HEK293 (cell line): ENCODE measurements at regions not wholly inside any gene's neighbourhood (a gene's known extent, or its start where the extent isn't known, plus 50 kb on each side); places are given as distances from the start of the nearest gene placed in this dataset.

ENCODE experiments used
- CTCF ChIA-PET: fragments of 350-600 bp; formaldehyde crosslinking; extraction: SDS; loops from one replicate; lab custom pipeline; 2021; ENCODE audit warnings: antibody characterized with exemption; lab: Yijun Ruan, JAX
- POLR2A ChIA-PET: fragments of 300-600 bp; formaldehyde crosslinking; extraction: SDS; loops from one replicate; lab custom pipeline; 2020; ENCODE audit warnings: antibody characterized with exemption, inconsistent platforms; lab: Yijun Ruan, JAX
- H3K27ac ChIP-seq: fragments of 200-500 bp; sonication (Bioruptor generic); 2 replicates; pipeline ENCODE4 v1.5.1; 2014; ENCODE audit warnings: low read depth, low read length, control low read depth, inconsistent platforms; ENCODE audit errors: extremely low read depth
- H3K36me3 ChIP-seq, 2 experiments: fragments of 200-500 bp in 1 of 2; sonication (Bioruptor generic) in 1 of 2; 1 replicate in 1 of 2; 2 replicates in 1 of 2; pipeline ENCODE4 v1.5.1; 2014 to 2017; ENCODE audit warnings: inconsistent platforms in 2 of 2, low read length in 2 of 2; ENCODE audit not compliant: control insufficient read depth in 2 of 2, insufficient read depth in 1 of 2
- H3K4me1 ChIP-seq: fragments of 200-500 bp; sonication (Bioruptor generic); 2 replicates; pipeline ENCODE4 v1.5.1; 2014; ENCODE audit warnings: mild to moderate bottlenecking, low read length, inconsistent platforms; ENCODE audit not compliant: control insufficient read depth, insufficient read depth
- H3K4me3 ChIP-seq: 2 replicates; pipeline ENCODE4 v1.5.1; 2011; ENCODE audit warnings: low read depth, mild to moderate bottlenecking, control low read depth, low read length, moderate library complexity
- H3K9me3 ChIP-seq: fragments of 200-500 bp; sonication (Bioruptor generic); 2 replicates; pipeline ENCODE4 v1.5.1; 2014; ENCODE audit warnings: low read depth, low read length, inconsistent platforms; ENCODE audit not compliant: control insufficient read depth, insufficient read depth
- EGR2 ChIP-seq: fragments of 450-650 bp; formaldehyde crosslinking; IDR thresholded peaks from 2 replicates; pipeline ENCODE4 v1.5.1; 2016; ENCODE audit warnings: low read depth, missing biosample characterization, missing genetic modification characterization
- ELK4 ChIP-seq: IDR thresholded peaks from 2 replicates; pipeline ENCODE4 v1.6.1; 2011; ENCODE audit warnings: mild to moderate bottlenecking, low read depth, low read length, borderline replicate concordance
- GLI4 ChIP-seq: fragments of 450-650 bp; formaldehyde crosslinking; IDR thresholded peaks from 2 replicates; pipeline ENCODE4 v1.5.1; 2016; ENCODE audit warnings: missing biosample characterization, missing genetic modification characterization
- KLF9 ChIP-seq: fragments of 450-650 bp; formaldehyde crosslinking; IDR thresholded peaks from 2 replicates; pipeline ENCODE4 v1.5.1; 2016; ENCODE audit warnings: missing biosample characterization, missing genetic modification characterization, low read depth
- OSR2 ChIP-seq: fragments of 450-650 bp; formaldehyde crosslinking; IDR thresholded peaks from 2 replicates; pipeline ENCODE4 v1.5.1; 2016; ENCODE audit warnings: missing biosample characterization, missing genetic modification characterization
- ZBTB20 ChIP-seq: fragments of 450-650 bp; formaldehyde crosslinking; IDR thresholded peaks from 2 replicates; pipeline ENCODE4 v1.5.1; 2016; ENCODE audit warnings: missing biosample characterization, missing genetic modification characterization
- ZFP41 ChIP-seq: fragments of 450-650 bp; formaldehyde crosslinking; IDR thresholded peaks from 2 replicates; pipeline ENCODE4 v1.5.1; 2016; ENCODE audit warnings: missing biosample characterization, missing genetic modification characterization, borderline replicate concordance
- ZNF155 ChIP-seq: fragments of 450-650 bp; formaldehyde crosslinking; IDR thresholded peaks from 2 replicates; pipeline ENCODE4 v1.5.1; 2016; ENCODE audit warnings: missing biosample characterization, missing genetic modification characterization
- ZNF157 ChIP-seq: fragments of 450-650 bp; formaldehyde crosslinking; IDR thresholded peaks from 2 replicates; pipeline ENCODE4 v1.5.1; 2016; ENCODE audit warnings: missing biosample characterization, missing genetic modification characterization
- ZNF24 ChIP-seq: fragments of 450-650 bp; formaldehyde crosslinking; IDR thresholded peaks from 2 replicates; pipeline ENCODE4 v1.5.1; 2016; ENCODE audit warnings: missing biosample characterization, missing genetic modification characterization
- ZNF354C ChIP-seq: fragments of 450-650 bp; formaldehyde crosslinking; IDR thresholded peaks from 2 replicates; pipeline ENCODE4 v1.5.1; 2016; ENCODE audit warnings: missing biosample characterization, missing genetic modification characterization, low read depth, borderline replicate concordance
- ZNF362 ChIP-seq: fragments of 450-650 bp; formaldehyde crosslinking; IDR thresholded peaks from 2 replicates; pipeline ENCODE4 v1.5.1; 2016; ENCODE audit warnings: missing biosample characterization, missing genetic modification characterization
- ZNF394 ChIP-seq: fragments of 450-650 bp; formaldehyde crosslinking; IDR thresholded peaks from 2 replicates; pipeline ENCODE4 v1.5.1; 2016; ENCODE audit warnings: missing biosample characterization, missing genetic modification characterization, mild to moderate bottlenecking, moderate library complexity, borderline replicate concordance
- ZNF433 ChIP-seq: fragments of 450-650 bp; formaldehyde crosslinking; IDR thresholded peaks from 2 replicates; pipeline ENCODE4 v1.5.1; 2016; ENCODE audit warnings: missing biosample characterization, missing genetic modification characterization, low read depth
- ZNF792 ChIP-seq: fragments of 450-650 bp; formaldehyde crosslinking; IDR thresholded peaks from 2 replicates; pipeline ENCODE4 v1.5.1; 2016; ENCODE audit warnings: missing biosample characterization, missing genetic modification characterization
- ZSCAN18 ChIP-seq: fragments of 450-650 bp; formaldehyde crosslinking; IDR thresholded peaks from 2 replicates; pipeline ENCODE4 v1.5.1; 2016; ENCODE audit warnings: missing biosample characterization, missing genetic modification characterization
- TF ChIP-seq, protein P1 (sequence below): fragments of 450-650 bp; formaldehyde crosslinking; IDR thresholded peaks from 2 replicates; pipeline ENCODE4 v1.5.1; 2017; ENCODE audit warnings: missing biosample characterization, missing genetic modification characterization
- TF ChIP-seq, protein P2 (sequence below): fragments of 450-650 bp; formaldehyde crosslinking; IDR thresholded peaks from 2 replicates; pipeline ENCODE4 v1.5.1; 2016; ENCODE audit warnings: missing biosample characterization, missing genetic modification characterization
- TF ChIP-seq, protein P3 (sequence below): fragments of 450-650 bp; IDR thresholded peaks from 2 replicates; pipeline ENCODE4 v1.5.1; 2018; ENCODE audit warnings: missing biosample characterization, missing genetic modification characterization

DNA sequence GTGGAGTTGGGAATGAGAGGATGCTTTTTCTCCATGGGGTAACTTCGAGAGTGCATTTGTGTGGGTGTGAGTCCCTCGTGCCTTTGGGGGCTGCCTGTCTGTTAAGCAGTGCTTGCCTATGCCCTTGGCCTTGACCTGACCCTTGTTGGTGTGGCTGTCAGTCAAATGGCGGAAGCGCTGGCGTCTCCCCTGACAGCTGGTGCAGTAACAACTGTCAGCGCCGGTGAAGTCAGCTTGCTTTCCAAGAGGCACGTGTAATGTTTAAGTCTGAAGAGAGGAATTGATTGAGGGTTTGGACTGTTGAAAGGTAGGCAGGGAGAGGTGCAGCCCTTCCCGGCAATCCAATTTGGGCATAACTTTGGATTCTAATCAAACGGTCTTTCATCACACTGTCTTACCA, 211.3 kb downstream of the AACS start (continued):
- TF ChIP-seq ZNF155 (tag by site-specific recombination) (no peak), ZNF24 (tag by site-specific recombination) (no peak), ZFP41 (tag by site-specific recombination) (no peak)
- TF ChIP-seq, protein P1, sequence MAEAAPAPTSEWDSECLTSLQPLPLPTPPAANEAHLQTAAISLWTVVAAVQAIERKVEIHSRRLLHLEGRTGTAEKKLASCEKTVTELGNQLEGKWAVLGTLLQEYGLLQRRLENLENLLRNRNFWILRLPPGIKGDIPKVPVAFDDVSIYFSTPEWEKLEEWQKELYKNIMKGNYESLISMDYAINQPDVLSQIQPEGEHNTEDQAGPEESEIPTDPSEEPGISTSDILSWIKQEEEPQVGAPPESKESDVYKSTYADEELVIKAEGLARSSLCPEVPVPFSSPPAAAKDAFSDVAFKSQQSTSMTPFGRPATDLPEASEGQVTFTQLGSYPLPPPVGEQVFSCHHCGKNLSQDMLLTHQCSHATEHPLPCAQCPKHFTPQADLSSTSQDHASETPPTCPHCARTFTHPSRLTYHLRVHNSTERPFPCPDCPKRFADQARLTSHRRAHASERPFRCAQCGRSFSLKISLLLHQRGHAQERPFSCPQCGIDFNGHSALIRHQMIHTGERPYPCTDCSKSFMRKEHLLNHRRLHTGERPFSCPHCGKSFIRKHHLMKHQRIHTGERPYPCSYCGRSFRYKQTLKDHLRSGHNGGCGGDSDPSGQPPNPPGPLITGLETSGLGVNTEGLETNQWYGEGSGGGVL (tag by site-specific recombination) = no peak

- TF ChIP-seq ZNF354C = no peak
- 0 out of 2 replicates have a peak, but pooled peaks have one; percentile 20 for TF ChIP-seq EGR2
- Histone ChIP-seq H3K27ac (no peak overlapping the region), H3K4me1 (no peaks in the 10 kb centered on the region), H3K36me3 (no peaks in the 10 kb centered on the region), H3K9me3 (no peaks in the 10 kb centered on the region), H3K4me3 (no peak overlapping the region)
- POLR2A ChIA-PET = no interaction called here
- CTCF ChIA-PET = interaction anchor here (0.6 kb wide), 1 partner anchor 243 kb away, joined by 3 read pairs; no protein-coding TSS in a partner anchor
Measured at GRCh38 chr12:125280482-125281377, 215.5 kb downstream of the AACS start.

- no peak overlapping the region for H3K4me3 ChIP-seq
- H3K4me1 ChIP-seq = no peaks in the 10 kb centered on the region
- TF ChIP-seq GLI4 (no peak), ZNF157 (tag by site-specific recombination) (no peak), ZNF792 (tag by site-specific recombination) (no peak), ZNF394 (tag by site-specific recombination) (no peak), ZNF433 (tag by site-specific recombination) (no peak), OSR2 (tag by site-specific recombination) (no peak)
- no peak overlapping the region for H3K27ac ChIP-seq
- H3K9me3 ChIP-seq = no peaks in the 10 kb centered on the region
- no peaks in the 10 kb centered on the region for H3K36me3 ChIP-seq
- ChIA-PET POLR2A (no interaction called here), CTCF (interaction anchor here (0.6 kb wide), 1 partner anchor 58 kb away, joined by 3 read pairs; no protein-coding TSS in a partner anchor)
Measured at GRCh38 chr12:125282921-125283320, 217.7 kb downstream of the AACS start.

DNA sequence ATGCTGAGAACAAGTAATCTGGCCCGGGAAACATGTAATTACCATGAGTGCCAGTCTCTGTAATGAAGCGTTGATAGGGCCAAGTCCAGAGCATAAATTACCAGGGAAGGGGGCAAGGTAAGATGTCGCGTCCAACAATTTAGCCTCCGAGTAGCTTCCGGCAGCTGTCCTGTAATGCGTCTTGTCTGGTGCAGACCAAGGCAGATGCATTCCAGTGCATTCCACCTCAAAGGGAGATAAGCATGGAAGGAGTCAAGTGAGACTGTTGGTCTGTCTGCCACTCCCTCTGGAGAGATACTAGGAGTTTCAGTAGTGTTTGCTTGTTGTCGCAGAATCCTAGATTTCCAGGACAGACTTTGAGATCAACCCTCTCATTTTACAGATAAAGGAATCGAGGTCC, 218.3 kb downstream of the AACS start:
- no peaks in the 10 kb centered on the region for H3K9me3 ChIP-seq
- H3K4me1 ChIP-seq = no peaks in the 10 kb centered on the region
- ChIA-PET CTCF (interaction anchor here (0.6 kb wide), 1 partner anchor 57 kb away, joined by 3 read pairs; no protein-coding TSS in a partner anchor), POLR2A (no interaction called here)
- no peak overlapping the region for H3K27ac ChIP-seq
- no peak overlapping the region for H3K4me3 ChIP-seq
- no peaks in the 10 kb centered on the region for H3K36me3 ChIP-seq
- TF ChIP-seq KLF9 (tag by site-specific recombination) (no peak), EGR2 (no peak), ELK4 (no peak), ZSCAN18 (tag by site-specific recombination) (no peak), ZNF362 (tag by site-specific recombination) (no peak), ZBTB20 (tag by site-specific recombination) (no peak)
- TF ChIP-seq, protein P2, sequence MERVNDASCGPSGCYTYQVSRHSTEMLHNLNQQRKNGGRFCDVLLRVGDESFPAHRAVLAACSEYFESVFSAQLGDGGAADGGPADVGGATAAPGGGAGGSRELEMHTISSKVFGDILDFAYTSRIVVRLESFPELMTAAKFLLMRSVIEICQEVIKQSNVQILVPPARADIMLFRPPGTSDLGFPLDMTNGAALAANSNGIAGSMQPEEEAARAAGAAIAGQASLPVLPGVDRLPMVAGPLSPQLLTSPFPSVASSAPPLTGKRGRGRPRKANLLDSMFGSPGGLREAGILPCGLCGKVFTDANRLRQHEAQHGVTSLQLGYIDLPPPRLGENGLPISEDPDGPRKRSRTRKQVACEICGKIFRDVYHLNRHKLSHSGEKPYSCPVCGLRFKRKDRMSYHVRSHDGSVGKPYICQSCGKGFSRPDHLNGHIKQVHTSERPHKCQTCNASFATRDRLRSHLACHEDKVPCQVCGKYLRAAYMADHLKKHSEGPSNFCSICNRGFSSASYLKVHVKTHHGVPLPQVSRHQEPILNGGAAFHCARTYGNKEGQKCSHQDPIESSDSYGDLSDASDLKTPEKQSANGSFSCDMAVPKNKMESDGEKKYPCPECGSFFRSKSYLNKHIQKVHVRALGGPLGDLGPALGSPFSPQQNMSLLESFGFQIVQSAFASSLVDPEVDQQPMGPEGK = no peak
- TF ChIP-seq, protein P3, sequence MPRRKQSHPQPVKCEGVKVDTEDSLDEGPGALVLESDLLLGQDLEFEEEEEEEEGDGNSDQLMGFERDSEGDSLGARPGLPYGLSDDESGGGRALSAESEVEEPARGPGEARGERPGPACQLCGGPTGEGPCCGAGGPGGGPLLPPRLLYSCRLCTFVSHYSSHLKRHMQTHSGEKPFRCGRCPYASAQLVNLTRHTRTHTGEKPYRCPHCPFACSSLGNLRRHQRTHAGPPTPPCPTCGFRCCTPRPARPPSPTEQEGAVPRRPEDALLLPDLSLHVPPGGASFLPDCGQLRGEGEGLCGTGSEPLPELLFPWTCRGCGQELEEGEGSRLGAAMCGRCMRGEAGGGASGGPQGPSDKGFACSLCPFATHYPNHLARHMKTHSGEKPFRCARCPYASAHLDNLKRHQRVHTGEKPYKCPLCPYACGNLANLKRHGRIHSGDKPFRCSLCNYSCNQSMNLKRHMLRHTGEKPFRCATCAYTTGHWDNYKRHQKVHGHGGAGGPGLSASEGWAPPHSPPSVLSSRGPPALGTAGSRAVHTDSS = no peak
